Kidney epithelial cell (primary cell): ENCODE measurements at regions not wholly inside any gene's neighbourhood (a gene's known extent, or its start where the extent isn't known, plus 50 kb on each side); places are given as distances from the start of the nearest gene placed in this dataset.
"Not testable (repeated sequence)": the region's sequence is repeated elsewhere in the genome, so short reads cannot be mapped to it uniquely, and the experiment has no call there.

Experiments
- DNase-seq: peaks from one replicate; pipeline ENCODE4 v3.0.0-alpha.2; 2010; ENCODE audit warnings: low read depth
- H3K27me3 ChIP-seq: 2 replicates; pipeline ENCODE4 v1.6.0; 2011; ENCODE audit warnings: low read length; ENCODE audit not compliant: control insufficient read depth, insufficient read depth
- H3K36me3 ChIP-seq: 2 replicates; pipeline ENCODE4 v1.5.1; 2011; ENCODE audit warnings: low read length; ENCODE audit not compliant: control insufficient read depth, insufficient read depth
- H3K4me3 ChIP-seq: 2 replicates; pipeline ENCODE4 v1.5.1; 2011; ENCODE audit warnings: low read depth, mild to moderate bottlenecking, control low read depth, low read length
- TF ChIP-seq, protein P1 (sequence below): IDR thresholded peaks from 2 replicates; pipeline ENCODE4 v1.5.1; 2011; ENCODE audit warnings: mild to moderate bottlenecking, moderate library complexity, low read length, control low read depth, inconsistent platforms; ENCODE audit not compliant: insufficient read depth, poor library complexity, severe bottlenecking

DNA sequence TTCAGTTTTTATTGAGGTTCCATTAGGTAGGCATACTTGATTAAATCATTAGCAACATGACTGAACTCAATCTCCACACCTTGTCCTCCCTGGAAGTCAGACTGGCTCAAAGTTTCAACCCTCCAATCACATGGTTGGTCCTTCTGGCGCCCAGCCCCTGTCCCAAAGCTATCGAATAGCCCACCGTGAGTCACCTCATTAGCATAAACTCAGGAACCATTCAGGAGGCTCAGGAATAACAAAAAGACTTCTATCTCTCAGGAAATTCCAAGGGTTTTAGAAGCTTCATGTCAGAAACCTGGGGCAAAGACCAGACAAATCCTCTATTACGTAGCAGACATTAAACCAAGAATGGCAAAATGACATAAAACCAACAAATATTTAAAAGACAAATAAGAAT is 78.6 kb downstream of the RGS2 start:
- no peak for DNase-seq
- no peak overlapping the region for H3K4me3 ChIP-seq
- no peaks in the 10 kb centered on the region for H3K27me3 ChIP-seq
- TF ChIP-seq, protein P1, sequence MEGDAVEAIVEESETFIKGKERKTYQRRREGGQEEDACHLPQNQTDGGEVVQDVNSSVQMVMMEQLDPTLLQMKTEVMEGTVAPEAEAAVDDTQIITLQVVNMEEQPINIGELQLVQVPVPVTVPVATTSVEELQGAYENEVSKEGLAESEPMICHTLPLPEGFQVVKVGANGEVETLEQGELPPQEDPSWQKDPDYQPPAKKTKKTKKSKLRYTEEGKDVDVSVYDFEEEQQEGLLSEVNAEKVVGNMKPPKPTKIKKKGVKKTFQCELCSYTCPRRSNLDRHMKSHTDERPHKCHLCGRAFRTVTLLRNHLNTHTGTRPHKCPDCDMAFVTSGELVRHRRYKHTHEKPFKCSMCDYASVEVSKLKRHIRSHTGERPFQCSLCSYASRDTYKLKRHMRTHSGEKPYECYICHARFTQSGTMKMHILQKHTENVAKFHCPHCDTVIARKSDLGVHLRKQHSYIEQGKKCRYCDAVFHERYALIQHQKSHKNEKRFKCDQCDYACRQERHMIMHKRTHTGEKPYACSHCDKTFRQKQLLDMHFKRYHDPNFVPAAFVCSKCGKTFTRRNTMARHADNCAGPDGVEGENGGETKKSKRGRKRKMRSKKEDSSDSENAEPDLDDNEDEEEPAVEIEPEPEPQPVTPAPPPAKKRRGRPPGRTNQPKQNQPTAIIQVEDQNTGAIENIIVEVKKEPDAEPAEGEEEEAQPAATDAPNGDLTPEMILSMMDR = no peak
- no peaks in the 10 kb centered on the region for H3K36me3 ChIP-seq

DNA sequence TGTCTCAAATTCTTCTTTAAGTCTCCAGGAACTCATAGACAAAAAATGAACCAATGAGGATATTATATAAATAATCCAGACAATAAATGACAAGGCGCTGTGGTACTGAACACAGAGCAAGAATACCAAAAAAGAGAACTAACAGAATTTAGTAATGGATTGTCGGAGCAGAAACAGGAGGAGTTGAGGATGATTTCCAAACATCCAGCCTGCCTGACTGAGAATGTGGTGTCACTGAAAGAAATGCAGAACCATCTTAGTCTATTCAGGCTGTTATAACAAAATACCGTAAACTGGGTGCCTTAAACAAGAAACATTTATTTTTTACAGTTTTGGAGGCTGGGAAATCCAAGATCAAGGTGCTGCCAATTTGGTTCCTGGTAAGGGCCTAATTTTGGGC is 79.7 kb downstream of the RGS2 start:
- no peak overlapping the region for H3K4me3 ChIP-seq
- TF ChIP-seq, protein P1 = no peak
- no peaks in the 10 kb centered on the region for H3K36me3 ChIP-seq
- DNase-seq = no peak
- no peaks in the 10 kb centered on the region for H3K27me3 ChIP-seq

DNA sequence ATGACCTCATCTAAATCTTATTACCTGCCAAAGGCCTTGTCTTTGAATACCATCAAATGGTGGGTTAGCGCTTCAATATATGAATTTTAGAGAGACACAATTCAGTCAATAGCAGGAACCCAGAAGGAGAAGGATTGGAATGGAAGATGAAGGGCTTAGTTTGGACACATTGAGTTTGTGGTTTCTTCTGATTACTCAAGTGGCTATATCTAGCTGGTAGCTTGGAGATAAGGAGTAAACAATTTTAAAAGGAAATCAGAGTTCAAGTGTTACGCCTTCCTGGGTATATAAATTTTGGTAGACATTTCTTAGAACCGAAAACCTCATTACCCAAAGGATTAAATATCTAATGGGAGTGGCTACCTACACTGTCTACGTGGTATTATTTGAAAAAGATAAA is 80.2 kb downstream of the RGS2 start:
- H3K27me3 ChIP-seq = no peaks in the 10 kb centered on the region
- TF ChIP-seq, protein P1 = no peak
- no peak for DNase-seq
- no peaks in the 10 kb centered on the region for H3K36me3 ChIP-seq
- no peak overlapping the region for H3K4me3 ChIP-seq

DNA sequence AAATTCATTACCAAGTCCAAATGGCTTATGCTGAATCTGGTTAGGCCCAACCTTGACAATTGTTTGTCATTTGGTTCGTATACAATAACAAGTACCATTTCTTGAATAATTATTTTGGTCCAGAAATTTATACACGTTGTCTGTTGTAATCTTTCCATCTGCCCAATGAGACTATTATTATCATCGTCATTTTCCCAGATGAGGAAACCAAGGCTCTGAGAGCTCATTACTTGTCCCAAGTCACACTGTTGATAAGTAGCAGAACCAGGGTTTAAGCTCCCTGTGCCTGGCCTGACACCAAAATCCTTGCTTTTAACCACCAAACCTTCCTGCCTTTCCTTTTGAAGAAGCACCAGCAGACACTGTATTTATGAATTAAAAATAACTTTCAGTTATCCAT is 81.3 kb downstream of the RGS2 start:
- no peak overlapping the region for H3K4me3 ChIP-seq
- TF ChIP-seq, protein P1 = no peak
- no peaks in the 10 kb centered on the region for H3K27me3 ChIP-seq
- H3K36me3 ChIP-seq = no peaks in the 10 kb centered on the region
- DNase-seq = no peak

DNA sequence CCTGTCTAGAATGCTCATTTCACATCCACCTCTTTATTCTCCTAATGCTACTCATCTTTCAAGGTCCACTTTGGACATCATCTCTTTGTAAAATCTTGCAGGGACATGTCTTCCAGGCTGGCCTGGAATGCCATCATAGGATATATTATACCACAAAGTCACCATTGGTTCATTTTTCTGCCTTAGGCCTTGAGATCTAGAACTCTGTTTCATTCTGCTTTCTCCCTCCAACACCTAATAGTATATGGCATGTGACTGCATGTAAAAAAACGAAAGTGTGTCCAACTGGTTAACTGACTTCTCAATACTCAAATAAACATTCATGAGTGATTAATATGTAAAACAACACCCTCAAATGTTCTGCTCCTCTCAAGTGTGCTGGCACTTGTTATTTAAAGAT is 84.1 kb downstream of the RGS2 start:
- no peak for DNase-seq
- H3K4me3 ChIP-seq = no peak overlapping the region
- TF ChIP-seq, protein P1 = no peak

DNA sequence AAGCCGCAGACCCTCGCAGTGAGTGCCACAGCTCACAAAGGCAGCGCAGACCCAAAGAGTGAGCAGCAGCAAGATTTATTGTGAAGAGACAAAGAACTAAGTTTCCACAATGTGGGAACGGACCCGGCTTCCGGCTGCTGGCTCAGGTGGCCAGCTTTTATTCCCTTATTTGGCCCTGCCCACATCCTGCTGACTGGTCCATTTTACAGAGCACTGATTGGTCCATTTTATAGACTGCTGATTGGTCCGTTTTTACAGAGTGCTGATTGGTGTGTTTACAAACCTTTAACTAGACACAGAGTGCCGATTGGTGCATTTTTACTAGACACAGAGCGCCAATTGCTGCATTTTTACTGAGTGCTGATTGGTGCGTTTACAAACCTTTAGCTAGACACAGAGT is 86.6 kb downstream of the RGS2 start:
- not testable (repeated sequence) for DNase-seq, H3K27me3 ChIP-seq, H3K36me3 ChIP-seq

More for the DNA sequence above, 84.1 kb downstream of the RGS2 start:
- H3K27me3 ChIP-seq = no peaks in the 10 kb centered on the region
- H3K36me3 ChIP-seq = no peaks in the 10 kb centered on the region

More for the DNA sequence above, 86.6 kb downstream of the RGS2 start:
- H3K4me3 ChIP-seq = not testable (repeated sequence)
